K562 (cell line): ENCODE measurements at regions not wholly inside any gene's neighbourhood (a gene's known extent, or its start where the extent isn't known, plus 50 kb on each side); places are given as distances from the start of the nearest gene placed in this dataset.

Source experiments
- ATAC-seq: fragments of 200-7000 bp; cut with Tn5 transposase; 3 replicates; pipeline ENCODE4 v1.9.1; 2020; ENCODE audit warnings: moderate library complexity
- BruUV-seq: library from RNA; stranded (reverse); fragments of 400-500 nt; replicated peaks from 2 replicates; lab custom pipeline; 2021; lab: Mats Ljungman, UMichigan
- CTCF ChIA-PET: fragments of 300-600 bp; formaldehyde crosslinking; extraction: SDS; loops from one replicate; lab custom pipeline; 2021; ENCODE audit warnings: low intra/inter-chr PET ratio; lab: Yijun Ruan, JAX
- POLR2A ChIA-PET: fragments of 300-600, 350-650 bp; sonication (Branson Sonifier 250); formaldehyde crosslinking; extraction: SDS; loops from one replicate; lab custom pipeline; 2021; ENCODE audit warnings: antibody characterized with exemption, inconsistent platforms; lab: Yijun Ruan, JAX
- DNase-seq, 4 experiments: peaks; one replicate each; pipeline versions ENCODE4 v3.0.0 to v3.0.0-alpha.2; 2011 to 2018; ENCODE audit warnings: low spot score in 3 of 4, mixed read lengths in 3 of 4; ENCODE audit errors: extremely low read depth in 1 of 4
- FAIRE-seq: peaks from 2 replicates; lab custom pipeline; 2011; peaks lifted over from hg19 to GRCh38; lab: Jason Lieb, UNC
- H2AFZ ChIP-seq: 2 replicates; pipeline ENCODE4 v1.6.0; 2011; ENCODE audit warnings: low read depth, low read length, control low read depth, inconsistent platforms
- H3K27ac ChIP-seq: fragments of 200-600 bp; 3 replicates; pipeline ENCODE4 v1.8.0; 2011; ENCODE audit warnings: low read depth, mild to moderate bottlenecking, control low read depth, inconsistent platforms, low read length, moderate library complexity, mixed read lengths; ENCODE audit errors: extremely low read depth
- H3K27me3 ChIP-seq, 2 experiments: fragments of 300-600 bp in 1 of 2; 2 replicates in 1 of 2; 3 replicates in 1 of 2; pipeline versions ENCODE4 v1.6.0 to v1.8.0; 2011; ENCODE audit warnings: inconsistent platforms in 2 of 2, low read length in 2 of 2, mild to moderate bottlenecking in 1 of 2, mixed read lengths in 1 of 2, moderate library complexity in 1 of 2; ENCODE audit not compliant: control insufficient read depth in 2 of 2, insufficient read depth in 2 of 2
- H3K36me3 ChIP-seq: fragments of 300-600 bp; 3 replicates; pipeline ENCODE4 v1.8.0; 2011; ENCODE audit warnings: mild to moderate bottlenecking, low read length, inconsistent platforms; ENCODE audit not compliant: control insufficient read depth, insufficient read depth
- H3K4me1 ChIP-seq, 2 experiments: fragments of 200-600 bp in 1 of 2; replicated peaks in 1 of 2; 2 replicates in 1 of 2; 3 replicates in 1 of 2; pipeline versions ENCODE4 v1.5.1 to v1.8.0; 2011; ENCODE audit warnings: inconsistent platforms in 2 of 2, low read length in 2 of 2, mild to moderate bottlenecking in 1 of 2, mixed read lengths in 1 of 2, moderate library complexity in 1 of 2; ENCODE audit not compliant: control insufficient read depth in 2 of 2, insufficient read depth in 2 of 2
- H3K4me2 ChIP-seq: 2 replicates; pipeline ENCODE4 v1.6.1; 2011; ENCODE audit warnings: low read length, control low read depth, inconsistent platforms, mixed read lengths; ENCODE audit not compliant: insufficient read depth
- H3K4me3 ChIP-seq: fragments of 200-600 bp; sonication (generic), shearing (Covaris generic); 2 replicates; pipeline ENCODE4 v1.5.1; 2016; ENCODE audit warnings: control low read depth, inconsistent platforms
- H3K79me2 ChIP-seq: fragments of 200-600 bp; 3 replicates; pipeline ENCODE4 v1.8.0; 2011; ENCODE audit warnings: low read length, inconsistent platforms; ENCODE audit not compliant: control insufficient read depth, insufficient read depth
- H3K9ac ChIP-seq, 2 experiments: 2 replicates each; pipeline versions ENCODE4 v1.6.0 to v1.6.1; 2011; ENCODE audit warnings: low read depth in 2 of 2, low read length in 2 of 2, control low read depth in 1 of 2, inconsistent platforms in 1 of 2, mild to moderate bottlenecking in 1 of 2, mixed read lengths in 1 of 2; ENCODE audit not compliant: insufficient read depth in 1 of 2
- H3K9me1 ChIP-seq: one replicate; pipeline ENCODE4 v1.6.0; 2011; ENCODE audit warnings: inconsistent platforms, mild to moderate bottlenecking, low read length, moderate library complexity; ENCODE audit not compliant: control insufficient read depth, insufficient read depth
- H3K9me3 ChIP-seq: replicated peaks from 2 replicates; pipeline ENCODE4 v1.5.1; 2011; ENCODE audit warnings: low read depth, low read length, inconsistent platforms; ENCODE audit not compliant: control insufficient read depth, insufficient read depth
- H4K20me1 ChIP-seq: replicated peaks from 2 replicates; pipeline ENCODE4 v1.6.1; 2011; ENCODE audit warnings: low read length, inconsistent platforms, mixed read lengths; ENCODE audit not compliant: control insufficient read depth, insufficient read depth
- GTF2E2 ChIP-seq: fragments of 200-800 bp; sonication (Bioruptor generic); IDR thresholded peaks from 2 replicates; pipeline ENCODE4 v1.6.1; 2016; ENCODE audit warnings: missing genetic modification characterization, missing compliant biosample characterization
- LARP7 ChIP-seq: fragments of 450-650 bp; IDR thresholded peaks from 2 replicates; pipeline ENCODE4 v1.6.1; 2016
- NCOA4 ChIP-seq: fragments of 450-650 bp; IDR thresholded peaks from 2 replicates; pipeline ENCODE4 v1.6.1; 2018; ENCODE audit warnings: mild to moderate bottlenecking; ENCODE audit not compliant: partially characterized antibody
- NKRF ChIP-seq: fragments of 450-650 bp; IDR thresholded peaks from 2 replicates; pipeline ENCODE4 v1.6.1; 2016; ENCODE audit warnings: borderline replicate concordance
- THRA ChIP-seq: fragments of 450-650 bp; IDR thresholded peaks from 2 replicates; pipeline ENCODE4 v1.6.1; 2017; ENCODE audit warnings: mild to moderate bottlenecking, moderate library complexity
- ZFX ChIP-seq: sonication (generic); formaldehyde crosslinking; IDR thresholded peaks from 2 replicates; pipeline ENCODE4 v1.8.0; 2022; ENCODE audit warnings: mild to moderate bottlenecking, missing genetic modification reagents, moderate library complexity
- WGBS: fragments of 100-300 bp; shearing (Covaris generic); methylation state at CpG from one replicate; pipeline ENCODE4 v1.1.6; 2016; ENCODE audit warnings: low coverage, mixed read lengths; ENCODE audit not compliant: insufficient coverage; ENCODE audit errors: missing lambda C conversion rate; 5-methylcytosine and 5-hydroxymethylcytosine counted together
- in situ Hi-C: fragments of 300-500 bp; cut with MboI; formaldehyde crosslinking; loops from 4 replicates; pipeline ENCODE4 v1.15.0; 2018; ENCODE audit warnings: inconsistent platforms, mixed read lengths
- intact Hi-C: fragments of 100-400 bp; cut with micrococcal nuclease; formaldehyde crosslinking; loops from 2 replicates; pipeline ENCODE4 v1.14.2; 2022

GRCh38 chr13:33545492-33545891, 259.9 kb upstream of the STARD13 start:
- in situ Hi-C loops = no loop called here
- CTCF ChIA-PET = no interaction called here
- BruUV-seq = no TSS peak
- peaks cover 0 to 12% of the 10 kb centered on the region in 2 experiments; a peak in 2 of 5 replicates for H3K4me1 ChIP-seq
- TF ChIP-seq NCOA4 (no peak), NKRF (no peak)
- H4K20me1 ChIP-seq = no peaks in the 10 kb centered on the region
- H2AFZ ChIP-seq = no peak overlapping the region
- WGBS = 3% methylated on average over 3 of the region's 3 CpGs
- no peak overlapping the region for H3K9ac ChIP-seq
- FAIRE-seq (no peak), ATAC-seq (no peak), DNase-seq (no peak)
- intact Hi-C loops = loop anchor here (10.0 kb wide), 2 partner anchors 179 to 481 kb away; no protein-coding TSS in a partner anchor
- H3K79me2 ChIP-seq = no peaks in the 10 kb centered on the region
- H3K9me3 ChIP-seq = no peaks in the 10 kb centered on the region; the same call in 1 of the 2 replicates
- no peak overlapping the region for H3K4me3 ChIP-seq
- H3K27me3 ChIP-seq = no peaks in the 10 kb centered on the region
- no peak overlapping the region for H3K27ac ChIP-seq
- H3K9me1 ChIP-seq = no peaks in the 10 kb centered on the region
- POLR2A ChIA-PET = interaction anchor here (0.7 kb wide), 1 partner anchor 14 kb away, joined by 3 read pairs; no protein-coding TSS in a partner anchor
- H3K36me3 ChIP-seq = no peaks in the 10 kb centered on the region
- no peak overlapping the region for H3K4me2 ChIP-seq

GRCh38 chr13:33547035-33547434, 261.5 kb upstream of the STARD13 start:
- CTCF ChIA-PET = no interaction called here
- FAIRE-seq (no peak), DNase-seq (no peak), ATAC-seq (no peak)
- Histone ChIP-seq H3K79me2 (no peaks in the 10 kb centered on the region), H4K20me1 (no peaks in the 10 kb centered on the region), H3K27me3 (no peaks in the 10 kb centered on the region), H3K27ac (no peak overlapping the region), H3K9me3 (no peaks in the 10 kb centered on the region; the same call in 1 of the 2 replicates), H2AFZ (no peak overlapping the region), H3K4me3 (no peak overlapping the region), H3K4me1 (peaks cover 0 to 5% of the 10 kb centered on the region in 2 experiments; a peak in 2 of 5 replicates), H3K9me1 (no peaks in the 10 kb centered on the region), H3K36me3 (no peaks in the 10 kb centered on the region), H3K4me2 (no peak overlapping the region), H3K9ac (no peak overlapping the region)
- in situ Hi-C loops (no loop called here), intact Hi-C loops (loop anchor here (10.0 kb wide), 2 partner anchors 178 to 482 kb away; no protein-coding TSS in a partner anchor)
- 0% methylated on average over 1 of the region's 1 CpG for WGBS
- no TSS peak for BruUV-seq
- POLR2A ChIA-PET = no interaction called here
- no peak for TF ChIP-seq LARP7
- TF ChIP-seq GTF2E2 (tag) = no peak
- TF ChIP-seq THRA = no peak
- no peak for TF ChIP-seq ZFX
